Left forelimb (tissue), 1 donor: ENCODE measurements at regions not wholly inside any gene's neighbourhood (a gene's known extent, or its start where the extent isn't known, plus 50 kb on each side); places are given as distances from the start of the nearest gene placed in this dataset.

Source experiments
- DNase-seq: peaks from one replicate; pipeline ENCODE4 v3.0.0-alpha.2; 2018; ENCODE audit warnings: low spot score

DNA sequence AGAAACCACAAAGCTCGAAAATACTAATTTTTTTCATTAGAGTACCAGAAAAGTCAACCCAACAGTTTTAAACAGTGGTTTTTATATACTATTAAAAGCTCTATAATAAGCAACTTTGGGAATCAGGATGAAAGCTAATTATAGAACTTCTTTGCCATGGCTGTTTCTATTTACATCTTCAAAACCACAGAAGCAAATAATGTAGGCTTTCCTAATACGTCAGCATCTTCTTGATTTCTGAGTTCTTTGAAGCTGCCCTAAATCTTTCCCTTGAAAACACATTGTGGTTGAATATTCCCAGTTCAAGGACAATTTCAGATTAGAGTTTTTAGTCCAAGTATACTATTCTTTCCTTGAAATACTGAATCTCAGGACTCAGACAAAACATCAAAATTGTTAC is 460.2 kb upstream of the FAT1 start:
- DNase-seq: no peak

DNA sequence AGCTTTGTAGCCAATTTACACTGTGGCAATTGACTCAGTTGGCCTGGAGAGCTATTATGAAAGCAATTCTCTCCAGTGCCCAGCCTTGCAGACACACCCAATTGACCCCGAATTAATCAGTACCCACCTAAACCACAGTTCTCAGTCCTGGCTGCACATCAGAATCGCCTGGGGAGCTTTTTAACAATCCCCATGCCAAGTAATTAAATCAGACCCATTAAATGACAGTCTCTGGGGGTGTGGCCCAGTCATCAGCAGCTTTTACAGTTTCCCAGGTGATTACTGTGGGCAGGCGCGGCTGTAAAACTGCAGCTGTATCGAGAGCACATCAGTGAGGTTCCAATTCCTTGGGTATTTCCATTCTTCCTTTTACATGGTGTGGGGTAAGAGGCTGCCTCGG is 460.9 kb upstream of the FAT1 start:
- DNase-seq: no peak

DNA sequence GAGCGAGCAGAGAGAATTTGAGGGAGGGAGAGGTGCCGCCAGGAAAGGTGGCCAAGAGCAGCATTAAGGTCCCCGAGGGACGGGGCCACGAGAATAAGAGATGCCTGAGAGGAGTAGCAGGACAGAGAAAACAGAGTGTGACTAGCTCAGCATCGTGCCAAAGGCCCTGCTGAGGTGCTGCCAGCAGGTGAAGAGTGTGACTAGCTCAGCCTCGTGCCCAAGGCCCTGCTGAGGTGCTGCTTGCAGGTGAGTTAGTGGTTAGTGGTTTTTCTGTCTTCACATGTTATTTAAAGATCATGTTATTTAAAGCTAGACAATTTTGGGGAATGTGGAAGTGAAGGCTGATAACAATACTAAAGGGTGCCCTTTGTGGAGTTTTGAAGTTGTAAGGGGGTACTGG is 464.5 kb upstream of the FAT1 start:
- no peak for DNase-seq

DNA sequence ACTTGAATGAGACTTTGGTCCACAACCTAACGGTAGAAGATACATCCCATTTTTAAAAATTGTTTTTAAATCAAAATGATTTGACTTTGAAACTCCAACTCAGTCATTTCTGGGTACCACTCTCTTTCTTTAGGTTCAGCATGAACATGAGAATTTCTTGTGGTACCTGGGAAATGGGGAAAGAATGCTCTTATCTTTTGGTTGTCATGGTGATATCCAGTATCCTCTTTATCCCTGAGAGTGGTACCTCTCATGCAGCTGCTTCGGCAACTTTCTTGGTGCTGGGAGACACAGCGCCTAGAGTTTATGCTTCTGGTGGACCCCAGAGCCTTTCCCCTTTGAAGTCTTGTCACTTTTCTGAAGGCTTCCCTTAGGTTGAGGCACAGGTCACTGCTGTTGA is 465.1 kb upstream of the FAT1 start:
- no peak for DNase-seq

DNA sequence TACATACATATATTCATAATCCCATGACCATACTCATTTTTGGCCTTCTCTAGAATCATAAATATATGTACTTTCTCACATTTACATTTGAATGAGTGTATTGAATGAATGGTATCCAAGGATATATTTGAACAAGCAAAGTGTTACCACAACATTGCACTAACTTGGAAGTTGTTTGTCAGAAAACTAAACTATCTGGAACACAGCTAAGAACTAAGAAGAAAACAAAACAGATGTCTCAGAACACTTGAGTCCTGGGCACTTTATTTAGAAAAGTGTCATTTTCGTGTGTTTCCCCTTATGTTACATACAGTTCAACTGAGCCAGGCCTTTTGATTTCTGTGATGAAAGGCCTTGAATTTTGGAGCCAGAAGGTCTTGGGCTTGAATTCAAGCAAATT is 466.7 kb upstream of the FAT1 start:
- no peak for DNase-seq

DNA sequence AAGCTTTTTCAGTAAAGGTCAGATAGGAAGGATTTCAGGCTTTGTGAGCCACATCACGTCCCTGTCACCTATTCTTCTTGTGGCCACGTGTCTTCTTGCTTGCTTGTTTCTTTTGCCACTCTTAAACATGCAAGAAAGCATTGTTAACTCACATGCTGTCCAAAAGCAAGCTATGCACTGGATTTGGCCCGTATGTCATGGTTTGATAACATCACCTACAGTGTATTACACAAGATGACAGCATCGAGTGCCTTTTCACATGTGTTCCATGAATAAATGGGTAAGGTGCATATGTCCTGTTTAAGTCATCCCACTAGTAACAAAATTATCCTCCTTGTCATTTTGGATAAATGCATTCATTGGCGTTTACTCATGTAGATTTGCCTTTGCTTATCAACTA is 468.0 kb upstream of the FAT1 start:
- no peak for DNase-seq

DNA sequence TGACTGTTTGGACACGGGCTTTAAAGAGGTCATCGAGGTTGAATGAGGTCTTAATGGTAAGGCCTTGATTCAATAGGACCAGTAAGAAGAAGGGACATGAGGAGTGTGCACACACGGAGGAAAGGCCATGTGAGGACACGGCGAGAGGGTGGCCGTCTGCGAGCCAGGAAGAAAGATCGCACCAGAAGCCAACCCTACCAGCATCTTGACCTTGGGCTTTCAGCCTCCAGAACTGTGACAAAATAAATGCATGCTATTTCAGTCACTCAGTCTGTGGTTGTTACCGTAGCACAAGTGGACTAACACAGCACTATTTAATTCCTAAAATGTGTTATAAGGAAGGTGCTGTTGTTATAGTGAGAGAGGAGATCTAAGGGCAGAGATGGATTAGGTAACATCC is 468.6 kb upstream of the FAT1 start:
- no peak for DNase-seq

DNA sequence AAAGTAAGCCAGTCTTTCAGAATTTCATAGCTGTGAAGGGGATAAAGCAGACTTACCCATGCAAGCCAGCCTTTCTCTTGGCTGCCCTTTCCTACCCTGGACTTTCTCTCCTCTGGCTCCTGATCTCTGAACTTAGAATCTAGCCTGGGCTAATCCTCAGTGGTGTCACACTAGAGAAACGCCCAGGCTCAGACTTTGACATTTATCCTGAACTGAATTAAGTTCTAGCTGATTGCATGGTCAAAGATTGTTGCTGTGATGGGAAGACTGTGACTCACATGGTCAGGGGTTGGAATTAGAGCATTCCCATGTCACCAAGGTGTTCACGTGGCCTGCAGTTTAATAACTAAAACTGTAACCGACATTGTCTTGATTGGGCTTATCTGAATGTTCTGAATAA is 469.5 kb upstream of the FAT1 start:
- no peak for DNase-seq

DNA sequence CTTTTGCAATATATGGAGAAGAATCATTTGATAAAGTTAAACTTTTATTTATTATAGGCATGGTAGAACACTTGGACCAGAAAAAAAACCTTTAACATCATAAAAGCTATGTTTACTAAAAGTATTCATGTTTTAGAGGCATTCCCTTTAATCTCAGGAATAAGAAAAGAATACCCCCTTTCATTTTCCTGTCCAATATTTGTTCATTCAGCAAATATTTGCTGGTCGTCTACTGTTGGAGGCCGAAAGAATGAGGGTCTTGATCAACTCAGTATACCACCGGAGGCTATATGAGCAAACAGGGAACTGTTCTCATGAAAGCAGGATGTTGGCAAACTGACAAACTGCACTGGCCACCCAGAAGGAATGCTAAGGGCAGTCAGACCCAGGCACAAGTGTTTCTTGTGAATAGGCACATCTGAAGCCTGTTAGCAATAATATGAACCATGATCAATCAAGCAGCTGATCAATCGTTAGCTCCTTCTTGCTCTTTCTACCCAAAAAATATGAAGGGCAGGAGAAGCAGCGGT is 480.8 kb upstream of the FAT1 start:
- no peak for DNase-seq

DNA sequence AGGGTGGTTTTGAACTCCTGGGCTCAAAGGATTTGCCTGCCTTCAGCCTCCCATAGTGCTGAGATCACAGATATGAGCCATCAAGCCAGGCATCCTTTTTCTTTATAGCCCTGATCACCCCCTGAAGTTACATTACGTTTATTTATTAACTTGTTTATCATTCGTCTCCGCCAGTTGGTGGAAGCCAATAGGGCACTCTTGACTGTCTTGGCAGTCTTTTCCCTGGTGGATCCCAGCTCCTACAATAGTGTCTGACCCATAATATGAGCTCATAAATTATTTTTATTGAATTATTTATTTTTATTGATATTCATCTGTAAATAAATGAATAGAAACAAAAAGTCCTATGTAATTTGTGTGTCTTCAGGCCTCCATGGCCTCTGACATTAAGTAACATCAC is 484.3 kb upstream of the FAT1 start:
- DNase-seq: no peak

DNA sequence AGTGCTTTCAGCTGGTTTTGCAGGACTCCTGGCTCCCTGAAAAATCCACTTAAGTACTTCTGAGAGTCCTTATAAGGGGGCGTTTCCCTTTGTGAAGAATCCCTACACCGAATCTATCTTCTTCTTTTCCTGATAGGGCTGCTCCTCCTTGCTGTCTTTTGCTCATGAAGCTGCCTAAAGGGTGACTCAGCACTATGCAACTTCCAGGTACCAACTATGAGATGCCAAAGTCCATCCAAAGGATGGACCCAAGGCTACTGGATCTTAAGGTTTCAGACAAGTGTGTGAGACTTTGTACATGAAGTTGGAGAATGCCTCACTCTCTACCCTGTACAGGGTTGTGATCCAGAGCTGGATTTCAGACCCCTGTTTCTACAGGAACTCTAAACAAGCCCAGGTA is 485.0 kb upstream of the FAT1 start:
- no peak for DNase-seq

DNA sequence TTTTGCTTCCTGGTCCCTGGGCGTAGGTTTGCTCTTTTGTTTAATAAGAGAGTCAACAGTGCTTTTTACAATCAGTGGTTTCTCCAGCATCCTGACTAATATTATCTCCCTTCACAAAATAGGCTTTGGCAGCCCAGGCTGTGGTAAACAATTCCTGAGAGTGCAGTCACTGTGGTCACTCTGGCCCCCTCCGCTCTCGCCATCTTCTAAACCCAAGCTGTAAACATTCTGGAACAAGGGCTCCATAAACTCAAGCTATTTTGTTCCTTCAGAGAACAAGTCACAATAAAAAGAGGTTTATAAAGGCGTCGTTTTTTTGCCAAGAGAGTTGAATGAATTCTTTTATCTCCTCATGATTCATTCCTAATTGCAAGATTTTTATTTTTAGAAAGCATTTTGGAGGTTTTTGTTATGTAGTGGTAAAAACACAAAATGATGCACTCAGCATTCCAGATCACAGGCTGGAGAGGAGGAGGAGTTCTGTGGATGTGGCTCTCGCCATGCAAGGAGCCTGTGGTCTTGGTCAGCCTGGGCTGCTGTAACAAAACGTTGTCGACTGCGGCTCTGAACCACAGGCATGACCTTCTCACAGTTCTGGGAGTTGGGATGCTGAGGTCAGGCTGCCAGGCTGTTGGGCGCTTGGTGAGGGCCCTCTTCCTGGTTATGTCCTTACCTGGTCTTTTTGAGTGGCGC is 486.4 kb upstream of the FAT1 start:
- DNase-seq: no peak

DNA sequence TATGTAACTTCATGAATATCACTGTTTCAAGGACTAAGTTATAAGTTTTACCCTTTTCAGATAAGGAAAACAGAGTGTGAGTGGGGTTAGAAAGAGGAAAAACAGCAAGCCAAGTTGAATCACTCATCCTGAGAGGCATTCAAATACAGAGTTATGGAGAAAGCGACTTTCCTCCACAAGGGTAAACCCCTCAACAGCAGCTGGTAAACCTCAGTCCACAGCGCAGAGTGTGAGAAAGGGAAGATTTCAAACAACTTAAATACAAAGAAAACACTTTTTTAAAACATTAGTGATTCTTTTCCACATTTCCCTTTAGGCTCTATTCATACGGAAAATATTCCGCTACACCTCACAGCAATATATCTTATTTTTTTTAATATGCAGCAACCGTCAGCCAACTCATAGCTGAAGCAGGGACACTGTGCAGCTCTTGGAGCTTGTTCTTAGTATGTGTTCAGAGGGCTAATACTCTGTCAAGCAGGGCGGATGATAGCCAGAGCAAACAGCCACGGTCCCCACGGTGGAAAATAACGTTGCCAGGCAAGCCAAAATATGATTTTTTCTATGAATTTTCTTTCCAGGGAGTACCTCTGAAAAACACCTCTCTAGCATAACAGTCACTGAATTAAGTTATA is 488.9 kb upstream of the FAT1 start:
- no peak for DNase-seq

DNA sequence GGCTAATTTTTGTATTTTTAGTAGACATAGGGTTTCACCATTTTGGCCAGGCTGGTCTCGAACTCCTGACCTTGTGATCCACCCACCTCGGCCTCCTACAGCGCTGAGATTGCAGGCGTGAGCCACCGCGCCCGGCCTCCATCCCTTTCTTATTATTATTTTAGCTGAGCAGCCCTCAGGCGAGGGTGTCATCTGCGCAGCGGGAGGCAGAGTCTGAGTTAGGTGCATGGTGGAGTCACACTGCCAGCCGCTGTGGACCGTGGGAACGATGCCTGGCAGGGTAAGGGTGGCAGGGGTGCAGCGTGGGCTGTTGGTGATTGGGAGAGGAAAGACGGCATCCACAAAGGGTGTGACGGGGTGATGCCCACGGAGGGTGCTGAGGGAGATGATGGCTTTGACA is 491.8 kb upstream of the FAT1 start:
- DNase-seq: no peak

DNA sequence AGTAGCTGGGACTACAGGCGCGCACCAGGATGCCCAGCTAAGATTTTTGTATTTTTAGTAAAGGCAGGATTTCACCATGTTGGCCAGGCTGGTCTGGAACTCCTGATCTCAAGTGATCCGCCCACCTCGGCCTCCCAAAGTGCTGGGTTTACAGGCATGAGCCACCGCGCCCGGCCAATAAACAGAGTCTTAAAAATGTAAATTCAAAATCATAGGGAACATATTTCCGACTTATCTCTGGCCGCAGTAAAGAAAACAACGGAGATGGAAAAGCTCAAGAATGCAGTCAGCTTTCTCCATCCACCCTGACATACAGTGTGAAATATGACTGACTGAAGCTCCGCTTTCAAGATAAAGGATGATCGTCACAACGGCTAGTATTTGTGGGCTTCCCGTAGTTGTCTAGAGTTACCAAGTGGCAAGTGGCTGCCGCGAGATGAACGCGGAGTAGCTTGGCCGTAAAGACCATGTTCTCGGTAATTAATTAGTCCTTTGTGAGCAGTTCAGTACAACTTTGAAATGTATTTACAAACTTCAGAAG is 495.1 kb upstream of the FAT1 start:
- no peak for DNase-seq

DNA sequence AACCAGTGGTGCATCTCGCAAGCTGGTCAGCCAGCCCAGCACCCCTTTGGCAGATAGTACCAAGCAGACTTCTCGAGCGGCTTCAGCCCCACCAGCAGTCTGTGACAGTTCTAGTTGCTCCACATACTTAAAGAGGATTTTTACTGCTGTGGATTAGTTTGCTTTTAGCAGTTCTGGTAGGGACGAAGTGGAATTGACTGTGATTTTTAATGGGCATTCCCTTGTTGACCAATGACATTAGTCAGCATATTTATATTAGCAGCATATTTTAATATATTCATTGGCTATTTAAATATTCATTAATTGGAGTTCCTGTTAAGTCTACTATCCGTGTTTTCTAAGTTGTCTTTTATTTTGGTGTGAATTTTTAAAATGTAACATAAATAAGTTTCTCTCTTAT is 500.9 kb upstream of the FAT1 start:
- DNase-seq: no peak

DNA sequence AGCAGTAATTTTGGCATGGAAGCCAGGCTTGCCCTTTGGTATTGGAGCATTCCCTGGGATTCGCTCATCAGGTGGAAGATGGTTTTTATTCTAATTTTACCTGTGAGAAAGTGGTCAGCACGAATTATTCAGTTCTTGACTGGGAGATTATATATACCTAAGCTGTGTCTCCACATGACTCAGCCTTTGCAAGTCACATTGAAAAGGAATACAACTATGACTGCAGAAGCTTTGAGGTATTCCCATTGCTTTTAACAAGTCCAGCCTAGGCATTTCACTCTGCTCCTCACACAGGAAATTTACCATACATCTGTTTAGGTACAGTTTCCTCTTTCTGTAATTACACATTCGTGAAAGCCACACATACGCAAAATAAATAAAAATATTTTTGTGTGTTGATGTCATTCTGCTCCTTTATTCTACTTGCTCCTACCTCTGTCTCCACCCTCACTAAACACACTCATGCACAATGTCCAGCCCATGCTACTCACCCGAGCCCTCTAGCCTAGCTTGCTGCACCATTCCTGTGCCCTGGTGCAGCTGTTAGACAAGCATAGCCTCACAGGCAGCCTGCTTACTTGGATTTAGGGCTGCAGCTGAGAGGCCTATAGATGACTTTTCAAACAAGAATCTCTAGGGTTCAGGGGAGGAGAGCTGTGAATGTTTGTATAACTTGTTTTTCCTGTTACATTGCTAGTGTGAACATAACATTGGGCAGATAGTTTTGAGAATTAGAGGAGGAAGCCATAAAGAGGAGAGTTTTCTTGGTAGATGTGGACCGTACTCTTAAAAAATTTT is 504.4 kb upstream of the FAT1 start:
- no peak for DNase-seq

DNA sequence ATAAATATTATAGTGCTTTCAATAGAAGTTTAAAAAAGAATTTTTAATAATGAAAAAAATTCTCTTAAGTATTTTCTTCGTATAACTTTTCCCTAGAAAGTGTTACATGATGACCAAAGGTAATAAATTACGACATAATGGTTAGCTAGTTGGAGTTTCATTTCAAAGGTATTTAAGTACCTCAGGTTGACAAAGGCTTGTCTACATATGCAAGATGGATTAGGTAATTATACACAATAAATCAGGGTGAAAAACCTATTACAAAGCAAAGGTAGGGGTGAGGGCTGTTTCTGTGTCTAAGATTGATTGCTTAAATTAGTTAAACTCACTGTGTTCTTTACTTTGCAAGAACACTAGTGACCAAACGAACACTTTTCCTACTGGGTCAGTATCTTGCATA is 508.5 kb upstream of the FAT1 start:
- DNase-seq: no peak

DNA sequence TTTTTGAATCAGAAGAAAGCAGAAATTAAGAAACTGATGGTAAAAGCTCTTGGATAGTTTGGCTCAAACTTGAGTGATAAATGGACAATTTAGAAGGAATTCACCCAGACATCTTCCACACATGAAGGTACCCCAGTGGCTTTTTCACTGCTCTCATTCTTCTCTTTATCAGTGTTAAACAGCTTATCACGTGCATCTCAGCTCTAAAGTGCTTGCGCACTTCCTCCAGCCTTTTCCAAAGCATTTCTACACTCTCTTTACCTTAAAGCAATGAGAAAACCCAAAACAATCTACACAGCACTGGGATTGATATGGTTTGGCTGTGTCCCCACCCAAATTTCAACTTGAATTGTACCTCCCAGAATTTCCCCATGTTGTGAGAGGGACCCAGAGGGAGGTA is 509.1 kb upstream of the FAT1 start:
- DNase-seq: no peak

DNA sequence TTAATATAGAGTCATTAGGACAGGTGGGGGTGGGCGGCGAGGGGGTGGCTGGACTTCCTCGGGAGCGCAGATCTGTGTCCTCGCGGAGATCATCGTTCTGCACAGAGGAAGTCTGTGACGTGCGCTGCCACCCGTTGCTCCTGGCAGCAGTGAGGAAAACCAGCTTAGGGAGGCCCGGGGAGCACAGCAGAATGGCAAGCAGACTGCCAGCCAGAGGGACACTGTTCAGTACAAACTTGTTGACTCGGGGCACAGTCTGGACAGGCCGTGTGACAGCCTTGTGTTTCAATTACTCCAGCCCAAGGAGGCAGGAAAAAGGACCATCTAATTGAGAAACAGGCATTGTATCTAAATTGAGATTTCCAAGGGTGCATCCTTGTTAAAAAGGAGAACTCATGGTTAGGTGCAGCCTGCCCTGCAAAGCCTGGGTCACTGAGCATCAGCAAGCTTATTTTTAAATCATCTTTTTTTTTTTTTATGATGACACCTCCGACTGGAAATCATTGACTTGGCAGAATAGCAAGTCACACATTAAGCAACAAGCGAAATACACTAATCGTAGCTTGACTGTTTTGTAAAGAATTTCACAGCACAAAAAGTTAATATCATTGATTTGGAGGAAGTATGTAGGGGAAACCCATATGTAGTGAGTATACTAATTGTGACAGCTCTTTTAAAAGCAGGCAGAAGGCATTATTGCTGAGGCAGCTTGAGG is 512.0 kb upstream of the FAT1 start:
- no peak for DNase-seq

DNA sequence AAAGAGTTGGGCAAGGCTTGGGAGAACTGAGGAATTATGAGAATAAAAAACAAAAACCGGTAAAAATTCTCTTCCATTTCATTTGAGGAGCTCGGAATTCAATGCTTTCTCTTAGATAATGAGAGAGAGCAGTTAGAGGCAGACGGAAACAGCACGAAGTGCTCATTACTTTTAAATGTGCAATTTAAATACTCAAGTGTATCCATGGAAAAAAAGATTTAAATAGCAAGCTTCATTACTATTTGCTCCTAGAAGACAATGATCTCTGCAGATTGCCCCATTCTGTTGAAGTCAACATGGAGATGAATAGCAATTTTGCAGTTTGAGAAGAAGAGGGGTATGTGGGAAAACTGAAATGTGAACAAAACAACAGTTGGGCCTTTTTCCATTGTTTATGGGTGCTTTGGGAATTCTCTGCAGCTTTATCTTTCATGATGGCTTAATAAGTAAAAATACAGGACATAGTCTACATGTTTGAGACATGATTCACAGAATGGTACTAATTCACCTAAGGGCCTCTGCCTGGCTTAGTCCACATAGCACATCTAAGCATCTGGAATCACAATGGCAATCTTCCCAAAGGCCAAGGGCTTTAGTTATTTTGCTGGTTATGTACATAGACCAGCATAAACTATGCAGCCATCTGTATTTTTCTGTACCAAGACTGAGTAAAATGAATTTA is 512.7 kb upstream of the FAT1 start:
- DNase-seq: no peak

DNA sequence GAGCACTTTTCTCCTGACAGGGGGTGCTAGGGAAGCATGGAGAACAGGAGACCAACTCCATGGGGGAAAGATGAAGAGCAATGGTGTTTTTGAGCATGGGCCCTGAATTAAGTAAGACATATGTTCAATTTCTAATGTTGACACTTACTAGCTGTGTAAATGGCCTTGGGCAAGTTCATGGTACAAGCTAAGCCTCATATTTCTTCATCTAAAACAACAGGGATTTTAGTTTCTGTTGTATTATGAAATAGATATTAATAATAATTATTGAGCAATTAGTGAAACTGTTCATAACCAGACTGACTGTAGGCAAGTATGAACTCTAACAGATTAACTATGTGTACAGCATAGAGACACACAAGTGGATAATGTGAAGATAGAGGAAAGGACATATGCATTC is 515.0 kb upstream of the FAT1 start:
- no peak for DNase-seq
